C4-2B (cell line): ENCODE measurements at regions not wholly inside any gene's neighbourhood (a gene's known extent, or its start where the extent isn't known, plus 50 kb on each side); places are given as distances from the start of the nearest gene placed in this dataset.

Source experiments
- H3K27ac ChIP-seq: fragments of 450-650 bp; 2 replicates; pipeline ENCODE4 v1.5.1; 2017
- ZFX ChIP-seq: fragments of 450-650 bp; IDR thresholded peaks from 2 replicates; pipeline ENCODE4 v1.6.1; 2017
- TF ChIP-seq, protein P1 (sequence below): fragments of 450-650 bp; conservative IDR thresholded peaks from 2 replicates; pipeline ENCODE4 v1.5.1; 2017; ENCODE audit warnings: mild to moderate bottlenecking

DNA sequence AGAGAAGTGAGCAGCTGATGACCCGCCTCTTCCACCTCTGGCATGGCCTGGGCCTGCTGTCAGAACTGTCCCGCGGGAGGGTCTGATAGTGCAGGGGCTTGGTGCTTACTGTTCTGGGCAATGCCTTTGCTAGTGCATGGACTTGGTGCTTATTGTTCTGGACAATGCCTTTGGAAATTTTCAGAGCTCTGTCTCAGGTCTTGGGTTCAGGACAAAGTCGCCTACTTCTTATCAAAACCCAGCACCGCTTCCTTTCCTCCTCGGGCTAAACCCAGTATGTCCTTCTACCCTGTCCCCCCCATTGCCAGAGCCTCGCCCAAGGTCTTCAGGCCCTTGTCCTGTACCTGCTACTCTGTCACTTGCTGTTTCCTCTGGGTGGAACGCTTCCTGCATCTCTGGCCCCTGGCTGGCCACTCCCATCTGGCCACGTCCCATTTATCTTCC lies 149.6 kb downstream of the ACKR3 start:
- H3K27ac ChIP-seq = no peak overlapping the region
- TF ChIP-seq ZFX = no peak
- TF ChIP-seq, protein P1, sequence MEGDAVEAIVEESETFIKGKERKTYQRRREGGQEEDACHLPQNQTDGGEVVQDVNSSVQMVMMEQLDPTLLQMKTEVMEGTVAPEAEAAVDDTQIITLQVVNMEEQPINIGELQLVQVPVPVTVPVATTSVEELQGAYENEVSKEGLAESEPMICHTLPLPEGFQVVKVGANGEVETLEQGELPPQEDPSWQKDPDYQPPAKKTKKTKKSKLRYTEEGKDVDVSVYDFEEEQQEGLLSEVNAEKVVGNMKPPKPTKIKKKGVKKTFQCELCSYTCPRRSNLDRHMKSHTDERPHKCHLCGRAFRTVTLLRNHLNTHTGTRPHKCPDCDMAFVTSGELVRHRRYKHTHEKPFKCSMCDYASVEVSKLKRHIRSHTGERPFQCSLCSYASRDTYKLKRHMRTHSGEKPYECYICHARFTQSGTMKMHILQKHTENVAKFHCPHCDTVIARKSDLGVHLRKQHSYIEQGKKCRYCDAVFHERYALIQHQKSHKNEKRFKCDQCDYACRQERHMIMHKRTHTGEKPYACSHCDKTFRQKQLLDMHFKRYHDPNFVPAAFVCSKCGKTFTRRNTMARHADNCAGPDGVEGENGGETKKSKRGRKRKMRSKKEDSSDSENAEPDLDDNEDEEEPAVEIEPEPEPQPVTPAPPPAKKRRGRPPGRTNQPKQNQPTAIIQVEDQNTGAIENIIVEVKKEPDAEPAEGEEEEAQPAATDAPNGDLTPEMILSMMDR = no peak

DNA sequence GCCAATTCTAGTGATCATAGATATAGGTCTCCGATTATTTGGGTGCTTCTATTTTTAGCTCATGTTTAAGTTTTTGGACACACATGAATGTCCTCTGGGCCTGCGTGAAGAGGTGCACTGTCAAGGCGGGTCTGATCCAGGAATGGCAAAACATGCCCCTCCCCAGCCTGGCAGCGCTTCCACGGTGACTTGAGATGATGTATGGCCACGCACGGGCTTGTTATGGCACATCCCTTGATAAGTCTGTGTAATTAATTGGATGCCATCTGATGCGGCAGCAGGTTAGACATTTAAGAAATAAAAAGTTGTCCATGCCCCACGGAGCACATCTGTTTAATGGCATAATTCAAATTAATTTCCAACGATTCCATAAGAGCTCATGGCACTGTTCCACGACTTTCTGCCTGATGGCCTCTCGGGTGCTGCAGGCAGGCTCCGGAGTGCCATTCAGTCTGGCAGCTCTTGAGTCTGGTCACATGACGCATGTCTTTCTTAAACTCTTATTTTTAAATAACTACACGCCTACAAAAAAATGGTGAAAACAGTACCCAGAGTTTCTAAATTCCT lies 151.4 kb downstream of the ACKR3 start:
- TF ChIP-seq, protein P1 = no peak
- no peak overlapping the region for H3K27ac ChIP-seq

DNA sequence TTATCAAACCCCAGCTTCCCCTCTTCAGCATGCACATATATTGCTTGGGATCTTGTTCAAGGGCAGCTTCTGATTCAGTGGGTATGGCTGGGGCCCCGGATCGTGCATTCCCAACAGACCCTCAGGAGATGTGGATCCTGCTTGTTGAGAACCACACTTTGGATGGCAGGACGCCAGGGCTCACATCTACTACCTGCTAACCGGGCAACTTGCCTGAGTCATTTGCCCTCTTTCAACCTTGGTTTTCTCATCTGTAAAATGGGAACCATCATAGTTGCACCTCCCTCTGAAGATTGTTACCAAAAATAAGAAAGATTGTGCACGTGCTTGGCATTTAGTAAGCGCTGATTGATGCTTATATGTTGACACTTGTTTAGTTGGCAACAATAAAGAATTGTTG lies 154.6 kb downstream of the ACKR3 start:
- TF ChIP-seq ZFX = no peak
- TF ChIP-seq, protein P1 = no peak
- no peak overlapping the region for H3K27ac ChIP-seq

DNA sequence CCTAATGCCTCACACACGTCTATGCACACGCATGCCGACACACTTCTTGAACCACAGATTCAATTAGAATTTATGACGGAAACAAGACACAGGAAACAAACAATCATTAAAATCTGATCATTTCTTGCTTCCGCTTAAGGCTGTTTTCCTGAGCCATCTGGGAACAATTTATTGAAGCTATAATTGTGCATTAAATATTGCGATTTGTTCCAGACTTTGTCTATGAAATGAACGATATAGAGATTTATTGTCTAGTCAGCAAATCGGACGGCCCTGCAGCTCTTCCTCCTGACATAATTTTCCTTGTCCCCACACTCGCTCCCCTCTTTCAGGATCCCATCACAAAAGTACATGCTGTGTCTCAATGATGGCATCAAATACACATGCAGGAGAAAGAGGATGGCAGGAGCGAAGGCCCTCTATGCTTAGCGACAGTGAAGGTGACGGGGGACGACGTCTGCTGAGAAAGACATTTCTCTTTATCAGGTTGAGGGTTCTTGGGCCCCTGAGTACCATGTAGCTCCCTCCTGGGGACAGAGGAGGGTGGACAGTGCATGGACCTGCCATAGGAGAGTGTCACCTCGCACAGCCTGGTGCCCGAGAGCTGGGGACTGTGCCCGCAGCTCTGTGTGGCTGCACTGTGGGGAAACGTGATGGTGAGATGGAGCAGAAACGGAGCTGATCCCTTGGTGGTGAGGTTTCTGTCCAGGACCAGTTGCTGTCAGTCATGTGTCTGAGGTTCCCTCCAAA lies 157.3 kb downstream of the ACKR3 start:
- H3K27ac ChIP-seq = no peak overlapping the region
- TF ChIP-seq ZFX = no peak
- TF ChIP-seq, protein P1 = no peak

DNA sequence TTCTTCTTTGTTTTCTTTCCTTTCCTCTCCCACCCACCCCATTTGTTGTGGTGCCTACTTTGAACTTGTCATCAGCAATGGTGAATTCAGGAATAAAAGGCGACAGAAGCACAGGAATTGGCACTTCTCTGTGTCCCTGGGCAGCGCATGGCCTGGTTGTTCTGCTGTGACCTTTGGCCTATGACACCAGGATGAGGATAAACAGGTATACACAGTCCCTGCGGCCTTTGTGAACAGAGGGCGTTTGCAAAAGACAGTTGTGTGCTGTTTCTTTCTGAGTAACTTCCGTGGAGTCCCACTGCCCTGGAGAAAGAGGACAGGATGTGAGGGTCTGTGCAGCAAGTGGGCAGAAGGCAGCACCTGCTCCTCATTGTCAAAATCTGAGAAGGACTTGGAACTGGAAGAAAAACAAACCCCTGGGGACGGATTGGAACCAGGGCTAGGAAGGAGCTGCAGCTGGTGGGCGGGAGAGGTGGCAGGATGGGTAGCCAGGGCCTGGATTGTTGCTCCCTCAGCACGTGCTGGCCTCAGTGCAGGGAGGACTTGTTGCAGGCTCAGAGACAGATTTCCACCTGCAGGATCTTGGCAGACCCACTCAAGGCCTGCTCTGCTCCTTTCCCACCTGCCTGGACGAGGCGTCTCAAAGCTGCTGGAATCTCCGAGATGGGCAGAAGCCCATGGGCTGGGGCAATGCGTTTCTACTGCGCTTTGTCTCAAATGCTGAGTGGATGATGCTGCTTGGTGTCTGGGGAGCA lies 159.5 kb downstream of the ACKR3 start:
- no peak for TF ChIP-seq ZFX
- TF ChIP-seq, protein P1 = no peak
- no peak overlapping the region for H3K27ac ChIP-seq

DNA sequence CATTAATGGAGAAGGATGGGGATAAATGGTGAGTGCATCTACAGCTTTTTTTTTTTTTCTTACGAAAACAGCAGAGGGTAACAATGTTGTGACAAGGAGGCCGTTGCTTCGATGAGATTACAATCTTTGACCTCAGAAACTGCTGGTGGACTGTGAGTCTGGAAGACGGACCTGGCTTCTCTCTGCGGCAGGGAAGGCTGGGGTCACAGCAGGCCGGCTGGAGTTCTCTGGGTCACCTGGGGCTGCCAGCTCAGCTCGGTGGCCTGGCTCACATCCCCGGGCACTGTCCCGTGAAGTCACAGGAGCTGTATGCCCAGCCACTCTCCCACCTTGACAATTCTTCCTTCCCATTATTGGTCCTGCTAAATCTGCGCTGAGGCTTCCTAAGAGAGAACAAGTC lies 160.8 kb downstream of the ACKR3 start:
- TF ChIP-seq ZFX = no peak
- TF ChIP-seq, protein P1 = no peak
- no peak overlapping the region for H3K27ac ChIP-seq
